Lower lobe of right lung (tissue), 2 donors: ENCODE measurements at regions not wholly inside any gene's neighbourhood (a gene's known extent, or its start where the extent isn't known, plus 50 kb on each side); places are given as distances from the start of the nearest gene placed in this dataset.

Experiments used
- ATAC-seq, 2 donors: fragments of 200-7000 bp; cut with Tn5 transposase; one replicate each; pipeline ENCODE4 v1.9.1; 2020 to 2022; ENCODE audit warnings: mild to moderate bottlenecking in 2 of 2, moderate library complexity in 2 of 2
- DNase-seq: peaks from one replicate; pipeline ENCODE4 v3.0.0-alpha.2; 2020
- H3K27ac ChIP-seq: fragments of 200-600 bp; one replicate; pipeline ENCODE4 v1.8.0; 2022
- H3K27me3 ChIP-seq: fragments of 200-600 bp; one replicate; pipeline ENCODE4 v1.8.0; 2022; ENCODE audit warnings: low read depth
- H3K36me3 ChIP-seq: fragments of 200-600 bp; one replicate; pipeline ENCODE4 v1.8.0; 2022; ENCODE audit warnings: mild to moderate bottlenecking
- H3K4me1 ChIP-seq: fragments of 200-600 bp; one replicate; pipeline ENCODE4 v1.8.0; 2022
- H3K4me3 ChIP-seq: fragments of 200-600 bp; one replicate; pipeline ENCODE4 v1.8.0; 2022; ENCODE audit warnings: mild to moderate bottlenecking
- H3K9me3 ChIP-seq: fragments of 200-600 bp; one replicate; pipeline ENCODE4 v1.8.0; 2022
- intact Hi-C: fragments of 100-400 bp; cut with DNase I; formaldehyde crosslinking; loops from one replicate; pipeline ENCODE4 v1.11.0; 2022
- TF ChIP-seq, protein P1 (sequence below): fragments of 200-600 bp; IDR thresholded peaks from one replicate; pipeline ENCODE4 v1.8.0; 2022; ENCODE audit warnings: antibody characterized with exemption, mild to moderate bottlenecking
- donor health status: DM: no; HTN: yes; CAD: no; lungs with severe emphysema.

DNA sequence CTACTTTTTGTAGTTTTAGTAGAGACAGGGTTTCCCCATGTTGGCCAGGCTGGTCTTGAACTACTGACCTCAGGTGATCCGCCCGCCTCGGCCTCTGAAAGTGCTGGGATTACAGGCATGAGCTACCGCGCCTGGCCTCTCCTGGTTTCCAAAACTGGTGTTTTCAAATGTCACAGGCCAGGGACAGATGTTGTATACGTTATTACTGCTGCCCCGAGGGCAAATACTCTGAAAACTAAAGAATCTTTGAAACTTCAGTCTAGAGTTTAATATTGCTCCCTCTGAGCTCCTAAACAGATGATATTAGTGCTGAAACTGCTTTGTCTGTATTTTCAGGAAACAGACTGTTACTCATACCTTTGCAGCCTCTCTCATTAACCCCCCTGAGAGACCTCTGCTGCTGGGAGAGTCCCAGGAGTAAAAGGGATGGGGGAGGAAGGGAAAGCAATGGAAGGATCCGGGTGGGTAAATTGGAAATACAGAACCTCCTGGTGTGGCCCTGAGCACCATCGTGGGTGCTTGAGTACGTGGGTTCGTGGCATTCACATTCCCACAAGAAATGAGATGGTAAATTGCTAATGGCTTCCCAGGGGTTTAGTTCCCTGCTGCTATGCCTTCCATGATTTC lies 96.3 kb upstream of the IGF1R start:
- intact Hi-C loops, result no loop called here
- Histone ChIP-seq H3K36me3 (no peaks in the 10 kb centered on the region), H3K27ac (no peak overlapping the region), H3K4me1 (peaks cover 21% of the 10 kb centered on the region), H3K27me3 (peaks cover 9% of the 10 kb centered on the region), H3K9me3 (no peaks in the 10 kb centered on the region), H3K4me3 (no peak overlapping the region)
- TF ChIP-seq, protein P1, sequence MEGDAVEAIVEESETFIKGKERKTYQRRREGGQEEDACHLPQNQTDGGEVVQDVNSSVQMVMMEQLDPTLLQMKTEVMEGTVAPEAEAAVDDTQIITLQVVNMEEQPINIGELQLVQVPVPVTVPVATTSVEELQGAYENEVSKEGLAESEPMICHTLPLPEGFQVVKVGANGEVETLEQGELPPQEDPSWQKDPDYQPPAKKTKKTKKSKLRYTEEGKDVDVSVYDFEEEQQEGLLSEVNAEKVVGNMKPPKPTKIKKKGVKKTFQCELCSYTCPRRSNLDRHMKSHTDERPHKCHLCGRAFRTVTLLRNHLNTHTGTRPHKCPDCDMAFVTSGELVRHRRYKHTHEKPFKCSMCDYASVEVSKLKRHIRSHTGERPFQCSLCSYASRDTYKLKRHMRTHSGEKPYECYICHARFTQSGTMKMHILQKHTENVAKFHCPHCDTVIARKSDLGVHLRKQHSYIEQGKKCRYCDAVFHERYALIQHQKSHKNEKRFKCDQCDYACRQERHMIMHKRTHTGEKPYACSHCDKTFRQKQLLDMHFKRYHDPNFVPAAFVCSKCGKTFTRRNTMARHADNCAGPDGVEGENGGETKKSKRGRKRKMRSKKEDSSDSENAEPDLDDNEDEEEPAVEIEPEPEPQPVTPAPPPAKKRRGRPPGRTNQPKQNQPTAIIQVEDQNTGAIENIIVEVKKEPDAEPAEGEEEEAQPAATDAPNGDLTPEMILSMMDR, result no peak
- ATAC-seq (no peak), DNase-seq (no peak)

DNA sequence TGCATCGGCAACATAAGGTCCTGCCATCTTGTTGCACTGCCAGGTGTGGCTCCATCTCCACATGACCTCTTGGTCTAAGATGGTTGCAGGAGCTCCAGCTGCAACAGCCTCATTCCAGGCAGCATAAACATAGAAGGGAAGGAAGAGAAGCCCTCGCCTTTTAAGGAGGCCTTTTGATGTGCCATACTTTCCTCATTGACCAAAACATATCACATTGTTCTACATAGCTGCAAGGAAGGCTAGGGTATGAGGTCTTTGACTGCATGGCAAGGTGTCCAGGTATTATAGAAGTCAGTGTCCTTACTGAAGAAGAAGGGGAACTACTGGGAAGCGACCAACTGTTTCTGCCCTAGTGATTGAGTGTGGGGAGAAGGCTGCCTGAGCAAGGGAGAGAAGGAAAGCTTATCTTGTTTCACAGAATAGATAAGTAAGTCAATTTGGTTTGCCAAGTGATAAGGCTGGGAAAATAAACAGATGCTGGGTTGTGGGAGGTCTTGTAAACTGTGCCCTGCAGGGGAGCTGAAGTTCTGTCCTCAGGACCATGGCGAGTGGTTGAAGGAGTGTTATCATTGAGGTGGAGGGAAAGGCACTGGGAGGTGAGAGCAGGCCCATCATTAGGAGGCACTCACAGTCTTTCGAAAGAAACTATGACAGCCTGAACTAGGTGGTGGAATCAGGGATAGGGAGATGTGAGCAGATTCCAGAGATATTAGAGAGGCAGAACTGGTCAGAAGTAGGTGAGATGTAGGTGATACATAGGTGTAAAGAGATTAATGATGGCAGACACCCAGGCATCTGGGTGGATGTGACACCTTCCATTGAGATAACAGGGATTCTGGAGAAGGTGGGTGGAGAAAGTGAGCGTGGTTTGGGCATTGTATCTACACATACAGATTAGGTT lies 93.8 kb upstream of the IGF1R start:
- no peak for DNase-seq
- Histone ChIP-seq H3K27me3 (peaks cover 5% of the 10 kb centered on the region), H3K4me3 (no peak overlapping the region), H3K27ac (no peak overlapping the region), H3K36me3 (no peaks in the 10 kb centered on the region), H3K9me3 (no peaks in the 10 kb centered on the region), H3K4me1 (no peaks in the 10 kb centered on the region)
- TF ChIP-seq, protein P1, result no peak
- no peak for ATAC-seq
- intact Hi-C loops, result no loop called here

DNA sequence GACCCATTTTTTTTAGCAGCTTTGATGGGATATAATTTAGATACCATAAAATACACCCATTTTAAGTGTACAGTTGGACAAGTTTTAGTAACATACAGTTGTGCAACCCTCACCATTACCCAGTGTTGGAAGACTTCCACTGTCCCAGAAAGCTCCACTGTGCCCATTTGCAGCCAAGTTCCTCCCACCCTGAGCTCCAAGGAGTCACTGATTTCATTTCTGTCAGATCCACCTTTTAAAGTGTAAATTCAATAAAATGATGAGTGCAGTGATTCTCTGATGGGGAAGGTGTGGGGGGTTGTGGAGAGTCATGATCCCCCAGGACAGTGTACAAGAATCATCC lies 93.2 kb upstream of the IGF1R start:
- no peak for ATAC-seq
- no peak for DNase-seq
- intact Hi-C loops, result no loop called here
- TF ChIP-seq, protein P1, result no peak
- H3K27ac ChIP-seq, result no peak overlapping the region
- H3K36me3 ChIP-seq, result no peaks in the 10 kb centered on the region
- no peaks in the 10 kb centered on the region for H3K4me1 ChIP-seq
- H3K9me3 ChIP-seq, result no peaks in the 10 kb centered on the region
- no peak overlapping the region for H3K4me3 ChIP-seq
- peaks cover 5% of the 10 kb centered on the region for H3K27me3 ChIP-seq

DNA sequence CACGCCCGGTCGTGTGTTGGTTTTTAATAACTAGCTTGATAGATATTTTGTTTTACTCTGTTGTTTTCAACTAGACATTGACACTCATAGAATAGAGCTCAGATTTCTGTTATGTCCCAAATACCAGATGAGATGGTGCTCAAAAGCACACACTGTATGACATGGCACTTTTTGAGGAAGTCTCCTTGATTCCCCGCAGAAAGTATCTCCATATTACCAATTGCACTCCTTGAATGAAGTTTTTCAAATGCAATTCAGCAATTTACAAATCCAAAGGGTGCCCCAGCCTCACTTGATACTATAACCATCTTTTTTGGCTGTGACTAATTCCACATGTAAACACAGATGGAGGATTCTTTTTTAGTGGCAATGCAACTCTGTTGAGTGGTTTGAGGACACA lies 92.0 kb upstream of the IGF1R start:
- no peak for DNase-seq
- intact Hi-C loops, result no loop called here
- no peaks in the 10 kb centered on the region for H3K4me1 ChIP-seq
- TF ChIP-seq, protein P1, result no peak
- no peaks in the 10 kb centered on the region for H3K36me3 ChIP-seq
- peaks cover 2% of the 10 kb centered on the region for H3K27me3 ChIP-seq
- no peak overlapping the region for H3K4me3 ChIP-seq
- no peak for ATAC-seq
- no peak overlapping the region for H3K27ac ChIP-seq
- H3K9me3 ChIP-seq, result no peaks in the 10 kb centered on the region

DNA sequence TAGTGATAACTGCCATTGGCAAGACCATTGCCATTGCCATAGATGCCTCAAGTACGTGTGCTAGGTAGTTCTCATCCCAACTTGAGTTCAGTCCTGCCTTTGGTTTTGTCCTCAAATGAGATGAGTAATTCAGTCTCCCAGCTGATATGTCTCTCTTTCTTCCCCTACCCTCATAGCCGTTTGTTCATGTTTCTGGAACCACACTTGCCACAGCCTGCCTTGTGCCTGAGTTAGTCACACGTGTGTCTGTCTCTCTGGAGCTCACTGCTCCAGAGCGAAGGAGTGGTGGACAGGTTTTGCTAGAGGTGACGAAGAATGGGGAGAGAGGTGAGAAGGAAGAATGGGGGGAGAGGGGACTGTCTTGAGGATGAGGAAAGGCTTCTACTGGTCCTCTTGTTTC lies 88.0 kb upstream of the IGF1R start:
- H3K27me3 ChIP-seq, result peaks cover 3% of the 10 kb centered on the region
- H3K9me3 ChIP-seq, result no peaks in the 10 kb centered on the region
- no peaks in the 10 kb centered on the region for H3K4me1 ChIP-seq
- intact Hi-C loops, result no loop called here
- DNase-seq (no peak), ATAC-seq (no peak)
- no peaks in the 10 kb centered on the region for H3K36me3 ChIP-seq
- no peak overlapping the region for H3K27ac ChIP-seq
- no peak overlapping the region for H3K4me3 ChIP-seq
- TF ChIP-seq, protein P1, result no peak
